GM12891 (cell line): ENCODE measurements at regions not wholly inside any gene's neighbourhood (a gene's known extent, or its start where the extent isn't known, plus 50 kb on each side); places are given as distances from the start of the nearest gene placed in this dataset.
A peak's percentile ranks its signal among the peaks of the same experiment; 100 is the strongest.
"Not testable (repeated sequence)": the region's sequence is repeated elsewhere in the genome, so short reads cannot be mapped to it uniquely, and the experiment has no call there.

Source experiments
- DNase-seq: peaks from one replicate; pipeline ENCODE4 v3.0.0; 2011; ENCODE audit warnings: low spot score; ENCODE audit not compliant: insufficient read length
- FAIRE-seq: peaks from 2 replicates; lab custom pipeline; 2011; peaks lifted over from hg19 to GRCh38; lab: Jason Lieb, UNC
- PAX5 ChIP-seq: IDR thresholded peaks from 2 replicates; pipeline ENCODE4 v1.6.1; 2011; ENCODE audit warnings: low read length, moderate library complexity, mild to moderate bottlenecking; ENCODE audit not compliant: insufficient read depth, severe bottlenecking
- POLR2A ChIP-seq: IDR thresholded peaks from 2 replicates; pipeline ENCODE4 v1.6.1; 2011; ENCODE audit warnings: low read depth, low read length, control low read depth
- POLR2AphosphoS5 ChIP-seq: IDR thresholded peaks from 2 replicates; pipeline ENCODE4 v1.6.1; 2011; ENCODE audit warnings: low read depth, low read length, control low read depth
- POU2F2 ChIP-seq: IDR thresholded peaks from 2 replicates; pipeline ENCODE4 v1.6.1; 2011; ENCODE audit warnings: low read depth, mild to moderate bottlenecking, control low read depth, low read length, moderate library complexity
- SPI1 ChIP-seq: IDR thresholded peaks from 2 replicates; pipeline ENCODE4 v1.6.1; 2011; ENCODE audit warnings: low read depth, low read length, control low read depth
- TAF1 ChIP-seq: IDR thresholded peaks from 2 replicates; pipeline ENCODE4 v1.6.1; 2011; ENCODE audit warnings: low read depth, low read length, control low read depth

GRCh38 chr3:80733522-80734176, 965.9 kb upstream of the ROBO1 start:
- DNase-seq (no peak), FAIRE-seq (no peak)
- TF ChIP-seq SPI1 (no peak), TAF1 (no peak), POLR2A (no peak), POLR2AphosphoS5 (no peak), PAX5 (no peak), POU2F2 (no peak)

- DNase-seq, FAIRE-seq: not testable (repeated sequence)
These were observed 959.8 kb upstream of the ROBO1 start for GRCh38 chr3:80727561-80727960.

GRCh38 chr3:80709597-80710322, 942.0 kb upstream of the ROBO1 start:
- FAIRE-seq, DNase-seq: not testable (repeated sequence)

- no peak for FAIRE-seq
- TF ChIP-seq SPI1 (no peak), TAF1 (no peak), POLR2AphosphoS5 (no peak), PAX5 (no peak), POU2F2 (no peak), POLR2A (no peak)
- no peak for DNase-seq
These were observed 937.5 kb upstream of the ROBO1 start for GRCh38 chr3:80705290-80705689.

GRCh38 chr3:80701349-80701748, 933.6 kb upstream of the ROBO1 start:
- no peak for TF ChIP-seq POLR2AphosphoS5
- TF ChIP-seq TAF1: no peak
- no peak for TF ChIP-seq PAX5
- TF ChIP-seq POLR2A: no peak
- no peak for TF ChIP-seq POU2F2
- no peak for TF ChIP-seq SPI1
- DNase-seq (no peak), FAIRE-seq (no peak)

- no peak for FAIRE-seq
These were observed 929.5 kb upstream of the ROBO1 start for GRCh38 chr3:80697291-80697690.

GRCh38 chr3:80696280-80696679, 928.5 kb upstream of the ROBO1 start:
- no peak for FAIRE-seq

More at GRCh38 chr3:80697291-80697690, 929.5 kb upstream of the ROBO1 start:
- no peak for DNase-seq
- no peak for TF ChIP-seq SPI1

GRCh38 chr3:80688814-80689213, 921.0 kb upstream of the ROBO1 start:
- DNase-seq: no peak
- no peak for FAIRE-seq
- no peak for TF ChIP-seq POLR2A
- no peak for TF ChIP-seq POLR2AphosphoS5
- TF ChIP-seq POU2F2: no peak
- no peak for TF ChIP-seq SPI1
- TF ChIP-seq TAF1: no peak
- no peak for TF ChIP-seq PAX5

More at GRCh38 chr3:80696280-80696679, 928.5 kb upstream of the ROBO1 start:
- TF ChIP-seq PAX5 (no peak), POU2F2 (no peak), POLR2AphosphoS5 (no peak), SPI1 (no peak), POLR2A (no peak), TAF1 (no peak)
- no peak for DNase-seq

- TF ChIP-seq PAX5: no peak
- TF ChIP-seq SPI1: 0 out of 2 replicates have a peak, but pooled peaks have one; percentile 15
- no peak for DNase-seq
- FAIRE-seq: no peak
These were observed 915.2 kb upstream of the ROBO1 start for GRCh38 chr3:80682951-80683350.

GRCh38 chr3:80682235-80682634, 914.4 kb upstream of the ROBO1 start:
- FAIRE-seq (no peak), DNase-seq (no peak)
- TF ChIP-seq POLR2AphosphoS5: no peak
- TF ChIP-seq PAX5: no peak
- TF ChIP-seq POLR2A: no peak
- TF ChIP-seq SPI1: no peak
- no peak for TF ChIP-seq TAF1
- no peak for TF ChIP-seq POU2F2

GRCh38 chr3:80677796-80678195, 910.0 kb upstream of the ROBO1 start:
- no peak for TF ChIP-seq POLR2A
- no peak for TF ChIP-seq PAX5
- TF ChIP-seq POU2F2: no peak
- TF ChIP-seq TAF1: no peak
- TF ChIP-seq SPI1: no peak
- TF ChIP-seq POLR2AphosphoS5: no peak
- DNase-seq (no peak), FAIRE-seq (no peak)

- TF ChIP-seq POU2F2 (no peak), TAF1 (no peak), SPI1 (no peak), POLR2AphosphoS5 (no peak), PAX5 (no peak), POLR2A (no peak)
- FAIRE-seq: no peak
- no peak for DNase-seq
These were observed 909.1 kb upstream of the ROBO1 start for GRCh38 chr3:80676866-80677265.
